ENCODE measurements at regions not wholly inside any gene's neighbourhood (a gene's known extent, or its start where the extent isn't known, plus 50 kb on each side); places are given as distances from the start of the nearest gene placed in this dataset.

- DNase-seq (ENCODE audit: insufficient read length, low spot score) (no peak), FAIRE-seq (peak; percentile 59)
Observed at GRCh38 chr5:33338336-33339110, 102.2 kb upstream of the TARS1 start.

GRCh38 chr5:33339413-33339812 lies 101.4 kb upstream of the TARS1 start:
- no peak for FAIRE-seq
- no peak for DNase-seq (ENCODE audit: insufficient read length, low spot score)

- FAIRE-seq (no peak), DNase-seq (ENCODE audit: insufficient read length, low spot score) (no peak)
Observed at GRCh38 chr5:33340195-33340594, 100.6 kb upstream of the TARS1 start.

DNA sequence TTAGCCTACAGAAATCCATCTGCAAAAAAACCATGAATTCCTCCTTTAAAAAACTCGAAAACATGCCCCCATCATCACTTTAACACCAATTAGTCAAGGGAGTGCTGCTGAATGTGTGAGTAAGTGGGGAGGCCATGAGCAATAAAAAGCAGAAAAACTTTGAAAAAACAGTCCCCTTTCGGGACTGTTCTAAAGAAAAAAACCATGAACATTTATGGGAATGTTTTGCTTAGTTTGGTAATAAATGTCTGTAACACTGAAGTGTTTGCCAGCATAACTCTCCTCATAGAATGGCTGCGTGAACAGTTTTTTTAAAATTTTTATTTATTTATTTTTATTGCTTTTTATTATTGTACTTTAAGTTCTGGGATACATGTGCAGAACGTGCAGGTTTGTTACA lies 99.4 kb upstream of the TARS1 start:
- no peak for DNase-seq (ENCODE audit: insufficient read length, low spot score)
- FAIRE-seq = no peak

- peak; percentile 79 for FAIRE-seq
- peak; percentile 86 for DNase-seq (ENCODE audit: insufficient read length, low spot score)
Observed at GRCh38 chr5:33343676-33344327, 97.0 kb upstream of the TARS1 start.

GRCh38 chr5:33346534-33346933 lies 94.2 kb upstream of the TARS1 start:
- no peak for FAIRE-seq

GRCh38 chr5:33361781-33362180 lies 79.0 kb upstream of the TARS1 start:
- FAIRE-seq = no peak

More at GRCh38 chr5:33346534-33346933, 94.2 kb upstream of the TARS1 start:
- no peak for DNase-seq (ENCODE audit: insufficient read length, low spot score)

GRCh38 chr5:33362915-33363314 lies 77.8 kb upstream of the TARS1 start:
- FAIRE-seq (peak; percentile 31), DNase-seq (ENCODE audit: insufficient read length, low spot score) (no peak)

More at GRCh38 chr5:33361781-33362180, 79.0 kb upstream of the TARS1 start:
- no peak for DNase-seq (ENCODE audit: insufficient read length, low spot score)

DNA sequence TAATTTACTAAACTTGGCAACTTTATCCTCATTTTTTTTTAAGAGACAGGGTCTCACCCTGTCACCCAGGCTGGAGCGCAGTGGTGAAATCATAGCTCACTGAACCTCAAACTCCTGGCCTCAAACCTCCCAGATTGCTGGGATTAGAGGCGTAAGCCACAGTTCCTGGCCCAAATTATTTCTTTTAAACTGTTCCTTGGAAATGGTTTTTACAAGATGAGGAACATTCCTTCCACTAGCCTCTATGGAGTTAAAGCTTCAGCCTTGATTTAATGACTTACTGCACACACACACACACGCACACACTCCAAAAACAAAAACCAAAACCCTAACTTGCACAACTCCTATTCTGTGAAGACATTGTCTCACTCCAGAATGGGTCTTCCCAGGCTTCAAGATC lies 77.2 kb upstream of the TARS1 start:
- DNase-seq (ENCODE audit: insufficient read length, low spot score) = no peak
- no peak for FAIRE-seq

- FAIRE-seq (no peak), DNase-seq (ENCODE audit: insufficient read length, low spot score) (no peak)
Observed at GRCh38 chr5:33364406-33364805, 76.4 kb upstream of the TARS1 start.

DNA sequence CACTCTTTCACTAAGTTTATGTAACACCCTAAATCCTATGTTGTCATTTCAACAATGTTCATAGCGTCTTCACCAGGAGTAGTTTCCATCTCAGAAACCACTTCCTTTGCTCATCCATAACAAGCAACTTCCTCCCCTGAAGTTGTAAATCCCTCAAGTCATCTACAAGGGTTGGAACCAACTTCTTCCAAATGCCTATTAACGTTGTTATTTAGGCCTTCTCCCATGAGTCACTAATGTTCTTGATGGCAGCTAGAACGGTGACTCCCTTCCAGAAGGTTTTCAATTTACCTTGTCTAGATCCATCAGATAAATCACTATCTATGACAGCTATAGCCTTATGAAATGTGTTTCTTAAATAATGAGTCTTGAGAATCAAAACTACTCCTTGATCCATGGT lies 73.3 kb upstream of the TARS1 start:
- FAIRE-seq = peak; percentile 80
- DNase-seq (ENCODE audit: insufficient read length, low spot score) = no peak

GRCh38 chr5:33369485-33370465 lies 71.0 kb upstream of the TARS1 start:
- DNase-seq (ENCODE audit: insufficient read length, low spot score) = peak; percentile 56
- FAIRE-seq = no peak

DNA sequence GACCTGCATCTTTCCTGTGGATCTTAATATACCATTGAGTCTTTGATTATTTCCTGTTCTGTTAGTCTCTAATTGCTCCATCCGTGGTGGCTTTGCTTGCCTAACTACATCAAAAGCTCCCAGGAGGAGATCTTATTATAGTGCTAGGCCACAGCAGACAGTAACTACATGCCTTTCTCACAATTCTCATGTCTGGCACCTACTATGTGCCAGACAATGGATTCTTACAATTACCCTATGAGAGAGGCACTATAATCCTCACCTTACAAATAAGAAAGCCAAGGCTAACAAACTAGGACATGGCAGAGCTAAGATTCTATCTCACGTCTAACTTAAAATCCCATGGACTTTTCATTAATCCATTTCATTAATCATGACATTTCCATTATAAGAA lies 70.3 kb upstream of the TARS1 start:
- no peak for FAIRE-seq

DNA sequence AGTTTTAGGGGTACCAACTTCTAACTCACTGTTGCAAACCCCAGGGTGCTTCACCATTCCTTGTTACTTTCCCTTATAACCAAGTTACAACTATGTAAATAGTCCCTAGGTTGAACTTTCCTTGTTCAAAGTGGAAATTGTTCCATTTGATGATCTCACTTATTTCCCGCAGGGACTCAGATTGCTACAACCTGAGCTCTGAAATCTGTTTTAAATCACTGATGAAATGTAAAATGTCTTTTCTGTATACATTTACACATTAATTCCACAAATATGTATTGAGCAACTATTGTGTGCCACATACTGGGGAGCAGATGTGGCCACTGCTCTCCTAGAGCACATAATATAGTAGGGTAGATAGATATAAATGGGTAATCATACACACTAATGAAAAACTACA lies 69.1 kb upstream of the TARS1 start:
- no peak for FAIRE-seq
- DNase-seq (ENCODE audit: insufficient read length, low spot score) = no peak

More for the DNA sequence above, 70.3 kb upstream of the TARS1 start:
- DNase-seq (ENCODE audit: insufficient read length, low spot score) = no peak

DNA sequence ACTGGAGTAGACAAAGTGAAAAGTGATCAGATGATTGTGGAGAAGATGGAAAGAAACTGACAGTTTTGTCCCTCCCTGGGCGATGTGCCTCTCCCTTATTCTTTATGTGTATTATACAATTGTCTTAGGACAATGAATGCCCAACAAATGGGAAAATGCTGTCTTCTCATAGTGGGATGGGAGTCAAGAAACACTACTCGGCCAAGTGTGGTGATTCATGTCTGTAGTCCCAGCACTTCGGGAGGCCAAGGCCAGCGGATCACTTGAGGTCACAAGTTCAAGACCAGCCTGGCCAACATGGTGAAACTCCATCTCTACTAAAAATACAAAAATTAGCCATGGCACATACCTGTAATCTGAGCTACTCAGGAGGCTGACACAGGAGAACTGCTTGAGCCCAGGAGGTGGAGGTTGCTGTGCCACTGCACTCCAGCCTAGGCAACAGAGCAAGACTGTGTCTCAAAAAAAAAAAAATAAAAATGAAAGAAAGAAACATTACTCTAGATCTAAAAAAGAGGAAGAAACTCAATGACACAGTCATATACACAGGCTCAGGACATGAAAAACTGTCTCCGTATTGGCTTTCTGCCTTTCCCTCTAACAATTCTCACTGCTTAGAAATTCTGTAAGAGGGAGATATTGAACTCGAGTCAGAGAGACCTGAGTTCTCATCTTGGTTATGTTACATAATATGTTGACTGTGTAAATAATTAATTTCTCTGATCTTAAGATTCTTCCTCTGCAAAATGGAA lies 67.9 kb upstream of the TARS1 start:
- no peak for FAIRE-seq
- DNase-seq (ENCODE audit: insufficient read length, low spot score) = no peak

- FAIRE-seq (no peak), DNase-seq (ENCODE audit: insufficient read length, low spot score) (no peak)
Observed at GRCh38 chr5:33375900-33376299, 64.9 kb upstream of the TARS1 start.

DNA sequence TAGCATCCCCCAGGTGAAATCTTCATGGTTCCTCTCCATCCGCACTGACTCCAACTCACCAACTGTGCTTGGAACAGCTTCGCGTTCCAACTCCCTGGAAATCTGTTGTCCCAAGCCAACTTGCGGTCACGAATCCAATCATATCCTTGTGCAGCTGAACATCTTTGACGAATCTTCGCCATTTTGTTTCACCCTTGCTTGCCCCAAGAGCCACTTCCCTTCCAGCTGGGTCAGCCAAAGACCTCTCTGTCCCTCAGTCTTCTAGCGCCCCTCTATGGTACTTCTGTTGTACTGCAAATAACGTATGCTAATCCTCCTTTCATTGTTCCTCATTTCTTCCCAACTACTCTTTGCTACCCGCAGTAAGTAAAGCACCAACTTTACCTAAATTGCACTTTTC lies 61.0 kb upstream of the TARS1 start:
- peak; percentile 95 for FAIRE-seq
- DNase-seq (ENCODE audit: insufficient read length, low spot score) = no peak

DNA sequence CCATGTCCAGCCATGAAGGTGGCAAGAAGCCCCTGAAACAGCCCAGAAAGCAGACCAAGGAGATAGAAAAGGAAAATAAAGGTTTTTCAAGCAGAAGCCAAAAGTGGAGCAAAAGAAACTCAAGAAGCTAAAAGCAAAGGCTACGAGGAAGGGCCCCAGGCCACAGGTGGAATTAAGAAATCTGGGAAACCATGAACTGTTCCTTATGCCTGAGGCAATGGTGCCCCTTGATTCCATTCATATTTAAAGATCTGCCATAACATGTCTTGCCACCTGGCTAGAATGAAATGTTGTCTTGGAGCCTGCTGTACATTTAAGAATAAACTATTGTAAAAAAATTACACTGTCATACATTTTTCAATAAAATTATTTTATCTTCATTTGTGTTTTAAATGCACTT lies 59.5 kb upstream of the TARS1 start:
- no peak for DNase-seq (ENCODE audit: insufficient read length, low spot score)

More for the DNA sequence above, 59.5 kb upstream of the TARS1 start:
- no peak for FAIRE-seq

All from HTR-8/SVneo (cell line).